ENCODE measurements at regions not wholly inside any gene's neighbourhood (a gene's known extent, or its start where the extent isn't known, plus 50 kb on each side); places are given as distances from the start of the nearest gene placed in this dataset.

DNA sequence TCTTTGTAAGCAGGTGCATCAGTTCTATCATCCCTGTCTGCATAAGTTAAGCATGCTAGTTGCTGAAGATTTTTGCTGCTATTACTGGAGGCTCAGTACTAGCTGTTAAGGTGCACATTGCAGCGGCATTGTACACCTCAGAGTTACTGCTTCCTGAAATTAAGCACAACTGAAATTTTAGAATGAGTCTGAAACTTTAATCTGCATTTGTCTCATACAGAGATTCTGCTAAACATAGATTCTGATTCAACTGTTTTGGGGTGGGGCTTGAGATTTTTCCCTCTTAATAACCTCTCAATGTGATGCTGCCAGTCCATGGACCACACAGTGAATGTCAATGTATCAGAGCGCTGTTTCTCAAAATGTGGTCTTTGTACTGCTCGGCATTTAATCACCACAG lies 585.7 kb upstream of the GCFC2 start:
- TF ChIP-seq, protein P1, sequence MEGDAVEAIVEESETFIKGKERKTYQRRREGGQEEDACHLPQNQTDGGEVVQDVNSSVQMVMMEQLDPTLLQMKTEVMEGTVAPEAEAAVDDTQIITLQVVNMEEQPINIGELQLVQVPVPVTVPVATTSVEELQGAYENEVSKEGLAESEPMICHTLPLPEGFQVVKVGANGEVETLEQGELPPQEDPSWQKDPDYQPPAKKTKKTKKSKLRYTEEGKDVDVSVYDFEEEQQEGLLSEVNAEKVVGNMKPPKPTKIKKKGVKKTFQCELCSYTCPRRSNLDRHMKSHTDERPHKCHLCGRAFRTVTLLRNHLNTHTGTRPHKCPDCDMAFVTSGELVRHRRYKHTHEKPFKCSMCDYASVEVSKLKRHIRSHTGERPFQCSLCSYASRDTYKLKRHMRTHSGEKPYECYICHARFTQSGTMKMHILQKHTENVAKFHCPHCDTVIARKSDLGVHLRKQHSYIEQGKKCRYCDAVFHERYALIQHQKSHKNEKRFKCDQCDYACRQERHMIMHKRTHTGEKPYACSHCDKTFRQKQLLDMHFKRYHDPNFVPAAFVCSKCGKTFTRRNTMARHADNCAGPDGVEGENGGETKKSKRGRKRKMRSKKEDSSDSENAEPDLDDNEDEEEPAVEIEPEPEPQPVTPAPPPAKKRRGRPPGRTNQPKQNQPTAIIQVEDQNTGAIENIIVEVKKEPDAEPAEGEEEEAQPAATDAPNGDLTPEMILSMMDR (IDR thresholded peaks at IDR 0.05) = no peak
- TF ChIP-seq POLR2A (IDR thresholded peaks at IDR 0.05) = no peak
